HCT116 (cell line): ENCODE measurements at regions not wholly inside any gene's neighbourhood (a gene's known extent, or its start where the extent isn't known, plus 50 kb on each side); places are given as distances from the start of the nearest gene placed in this dataset.

Experiments used
- ATAC-seq: fragments of 200-7000 bp; cut with Tn5 transposase; 2 replicates; pipeline ENCODE4 v1.9.1; 2020; ENCODE audit warnings: mild to moderate bottlenecking, moderate library complexity
- BruUV-seq: library from RNA; stranded (reverse); fragments of 400-500 nt; replicated peaks from 2 replicates; lab custom pipeline; 2021; lab: Mats Ljungman, UMichigan
- CTCF ChIA-PET: fragments of 300-600 bp; sonication (Branson Sonifier 250); formaldehyde crosslinking; loops from one replicate; lab custom pipeline; 2021; ENCODE audit warnings: antibody characterized with exemption; lab: Charles Lee
- POLR2A ChIA-PET: fragments of 300-600, 350-600 bp; sonication (Branson Sonifier 250); formaldehyde crosslinking; loops from one replicate; lab custom pipeline; 2021; ENCODE audit warnings: antibody characterized with exemption; lab: Charles Lee
- RAD21 ChIA-PET, 2 experiments: fragments of 300-600 bp; sonication (Branson Sonifier 250); formaldehyde crosslinking; loops; one replicate each; lab custom pipeline; 2023; ENCODE audit warnings: low total read pairs in 2 of 2; ENCODE audit not compliant: uncharacterized antibody in 2 of 2, unreplicated experiment in 2 of 2, low non-redundant PET in 1 of 2; lab: Charles Lee
- DNase-seq: peaks from one replicate; pipeline ENCODE4 v3.0.0-alpha.2; 2010; ENCODE audit warnings: low read depth, low spot score
- H2AFZ ChIP-seq: fragments of 200-600 bp; shearing (Covaris generic), sonication (generic); 2 replicates; pipeline ENCODE4 v1.6.1; 2017; ENCODE audit warnings: low read depth, mixed run types, mixed read lengths, antibody characterized with exemption, low read length; ENCODE audit not compliant: poor library complexity, severe bottlenecking
- H3K27ac ChIP-seq: 2 replicates; pipeline ENCODE4 v1.5.1; 2012; ENCODE audit warnings: low read depth, low read length
- H3K27me3 ChIP-seq: fragments of 200-600 bp; sonication (generic); 2 replicates; pipeline ENCODE4 v1.6.1; 2016; ENCODE audit warnings: mixed run types, low read length, mixed read lengths; ENCODE audit not compliant: insufficient read depth
- H3K36me3 ChIP-seq, 2 experiments: fragments of 200-500 bp in 1 of 2; fragments of 200-600 bp in 1 of 2; sonication (Bioruptor generic) in 1 of 2; sonication (generic) in 1 of 2; 2 replicates each; pipeline versions ENCODE4 v1.5.1 to v1.6.1; 2014 to 2016; ENCODE audit warnings: low read length in 2 of 2, inconsistent platforms in 1 of 2, mixed read lengths in 1 of 2, mixed run types in 1 of 2; ENCODE audit not compliant: insufficient read depth in 2 of 2, control insufficient read depth in 1 of 2
- H3K4me1 ChIP-seq, 2 experiments: fragments of 200-600 bp in 1 of 2; sonication (generic) in 1 of 2; 2 replicates each; pipeline versions ENCODE4 v1.5.1 to v1.6.1; 2012 to 2017; ENCODE audit warnings: low read length in 2 of 2, inconsistent platforms in 1 of 2, mild to moderate bottlenecking in 1 of 2, mixed read lengths in 1 of 2, mixed run types in 1 of 2, moderate library complexity in 1 of 2; ENCODE audit not compliant: insufficient read depth in 2 of 2, control insufficient read depth in 1 of 2
- H3K4me2 ChIP-seq: fragments of 200-600 bp; sonication (generic); 2 replicates; pipeline ENCODE4 v1.6.1; 2017; ENCODE audit warnings: mixed run types, low read length, mixed read lengths
- H3K4me3 ChIP-seq, 2 experiments: fragments of 200-600 bp in 1 of 2; sonication (generic) in 1 of 2; replicated peaks in 1 of 2; 2 replicates each; pipeline ENCODE4 v1.5.1; 2011 to 2016; ENCODE audit warnings: low read length in 2 of 2, control low read depth in 1 of 2, low read depth in 1 of 2, mild to moderate bottlenecking in 1 of 2, mixed read lengths in 1 of 2, mixed run types in 1 of 2
- H3K79me2 ChIP-seq: fragments of 200-600 bp; sonication (generic); 2 replicates; pipeline ENCODE4 v1.6.1; 2017; ENCODE audit warnings: mild to moderate bottlenecking, mixed run types, low read length, moderate library complexity, mixed read lengths; ENCODE audit not compliant: insufficient read depth
- H3K9ac ChIP-seq: fragments of 200-600 bp; sonication (generic); 2 replicates; pipeline ENCODE4 v1.6.1; 2016; ENCODE audit warnings: low read length, mixed read lengths
- H3K9me2 ChIP-seq: fragments of 200-600 bp; sonication (generic), shearing (Covaris generic); 2 replicates; pipeline ENCODE4 v1.6.1; 2017; ENCODE audit warnings: mixed run types, mild to moderate bottlenecking, moderate library complexity; ENCODE audit not compliant: insufficient read depth
- H3K9me3 ChIP-seq, 2 experiments: fragments of 200-500 bp in 1 of 2; fragments of 200-600 bp in 1 of 2; sonication (Bioruptor generic) in 1 of 2; sonication (generic) in 1 of 2; 2 replicates each; pipeline ENCODE4 v1.6.1; 2014 to 2017; ENCODE audit warnings: low read length in 2 of 2, mixed read lengths in 2 of 2, inconsistent platforms in 1 of 2, low read depth in 1 of 2, mild to moderate bottlenecking in 1 of 2, mixed run types in 1 of 2, moderate library complexity in 1 of 2; ENCODE audit not compliant: control insufficient read depth in 1 of 2, insufficient read depth in 1 of 2
- H4K20me1 ChIP-seq: fragments of 200-600 bp; sonication (generic), shearing (Covaris generic); 2 replicates; pipeline ENCODE4 v1.6.1; 2017; ENCODE audit warnings: mixed run types, mild to moderate bottlenecking, moderate library complexity; ENCODE audit not compliant: insufficient read depth
- FOSL1 ChIP-seq: IDR thresholded peaks from 2 replicates; pipeline ENCODE4 v1.6.1; 2012; ENCODE audit warnings: low read depth
- JUND ChIP-seq: IDR thresholded peaks from 2 replicates; pipeline ENCODE4 v1.6.1; 2012
- ZNF274 ChIP-seq: fragments of 200-500 bp; sonication (Bioruptor generic); IDR thresholded peaks from 2 replicates; pipeline ENCODE4 v1.6.1; 2014; ENCODE audit warnings: mild to moderate bottlenecking, low read depth, low read length, inconsistent platforms
- intact Hi-C: fragments of 100-400 bp; cut with micrococcal nuclease; formaldehyde crosslinking; loops from 2 replicates; pipeline ENCODE4 v1.10.0; 2022

DNA sequence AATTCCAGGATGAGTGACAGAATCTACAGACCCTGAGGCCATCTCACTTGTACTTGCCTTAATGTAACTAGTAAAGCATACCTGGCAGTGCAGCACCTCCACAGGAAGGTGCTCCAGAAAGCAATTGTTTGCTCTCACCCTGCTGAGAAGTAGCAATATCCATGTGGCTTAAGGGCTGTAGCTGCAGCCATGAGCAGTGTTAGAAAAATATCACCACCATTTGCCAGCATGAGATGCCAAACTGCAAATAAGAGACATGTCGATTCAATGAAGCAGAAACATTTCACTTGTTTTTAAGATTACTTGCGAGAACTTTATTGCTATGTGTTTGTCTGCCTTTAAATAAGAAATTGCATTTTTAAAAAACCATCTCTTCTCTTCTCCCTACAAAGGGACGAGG lies 151.5 kb downstream of the PRL start:
- H3K79me2 ChIP-seq: no peaks in the 10 kb centered on the region
- ChIA-PET POLR2A (no interaction called here), CTCF (no interaction called here), RAD21 (no interaction called here)
- H4K20me1 ChIP-seq: no peaks in the 10 kb centered on the region
- ATAC-seq (no peak), DNase-seq (no peak)
- no peaks in the 10 kb centered on the region for H3K4me1 ChIP-seq
- no peak overlapping the region for H3K4me2 ChIP-seq
- no peak overlapping the region for H3K9ac ChIP-seq
- H3K36me3 ChIP-seq: no peaks in the 10 kb centered on the region
- no peaks in the 10 kb centered on the region for H3K9me3 ChIP-seq
- H2AFZ ChIP-seq: no peak overlapping the region
- BruUV-seq: no TSS peak
- no peak overlapping the region for H3K4me3 ChIP-seq
- intact Hi-C loops: no loop called here
- no peaks in the 10 kb centered on the region for H3K9me2 ChIP-seq
- no peak for TF ChIP-seq ZNF274
- TF ChIP-seq FOSL1: no peak
- no peak overlapping the region for H3K27ac ChIP-seq
- H3K27me3 ChIP-seq: no peaks in the 10 kb centered on the region; the same call in 1 of the 2 replicates

DNA sequence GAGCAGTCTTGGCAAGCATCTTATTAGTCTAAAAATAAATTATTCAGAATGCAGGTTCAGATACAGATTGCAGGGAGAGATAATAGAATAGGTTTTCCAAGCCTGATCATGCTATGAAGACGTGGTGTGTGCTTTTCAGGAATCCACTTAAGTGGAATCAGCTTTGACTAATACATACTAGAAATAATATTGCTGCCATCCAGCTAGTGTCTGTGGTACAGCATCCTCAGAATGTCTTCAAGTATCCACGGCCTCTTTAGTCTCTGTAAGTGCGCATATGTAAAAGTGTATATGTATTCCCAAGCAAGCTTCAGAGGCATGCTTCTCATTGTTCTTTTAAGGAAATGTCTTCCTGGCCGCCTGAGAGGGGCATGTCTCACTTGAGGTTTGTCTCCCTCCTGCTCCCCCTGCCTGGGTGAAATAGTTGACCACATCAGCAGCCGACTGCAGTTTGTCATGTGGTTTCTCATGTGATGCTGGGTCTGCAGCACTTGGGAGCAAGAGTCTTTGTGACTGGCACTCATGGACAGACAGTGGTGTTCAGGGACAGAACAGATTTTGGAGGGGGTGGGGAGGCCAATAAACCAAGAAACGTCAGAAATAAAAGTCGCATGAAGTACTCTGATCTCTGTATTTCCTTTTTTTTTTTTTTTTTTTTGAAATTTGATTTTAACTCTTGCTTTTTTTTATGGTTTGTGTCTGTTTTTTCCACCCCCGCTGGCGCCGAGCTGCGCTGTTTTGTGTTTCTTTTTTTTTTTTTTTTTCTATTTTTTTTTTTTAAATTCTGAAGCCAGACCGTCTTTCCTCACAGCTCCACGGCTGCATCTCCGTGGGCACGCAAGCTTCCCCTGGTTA lies 150.8 kb downstream of the PRL start:
- no peak overlapping the region for H3K27ac ChIP-seq
- ChIA-PET RAD21 (no interaction called here), CTCF (no interaction called here), POLR2A (no interaction called here)
- no peak overlapping the region for H3K4me2 ChIP-seq
- no peaks in the 10 kb centered on the region for H3K4me1 ChIP-seq
- ATAC-seq (no peak), DNase-seq (no peak)
- H4K20me1 ChIP-seq: no peaks in the 10 kb centered on the region
- H3K4me3 ChIP-seq: no peak overlapping the region
- no peaks in the 10 kb centered on the region for H3K79me2 ChIP-seq
- no peaks in the 10 kb centered on the region for H3K36me3 ChIP-seq
- H2AFZ ChIP-seq: no peak overlapping the region
- TF ChIP-seq JUND: no peak
- intact Hi-C loops: no loop called here
- no peaks in the 10 kb centered on the region for H3K9me2 ChIP-seq
- no peaks in the 10 kb centered on the region; the same call in 1 of the 2 replicates for H3K27me3 ChIP-seq
- H3K9ac ChIP-seq: no peak overlapping the region
- no peaks in the 10 kb centered on the region for H3K9me3 ChIP-seq
- BruUV-seq: no TSS peak
